Amniotic stem cell (primary cell): ENCODE measurements at regions not wholly inside any gene's neighbourhood (a gene's known extent, or its start where the extent isn't known, plus 50 kb on each side); places are given as distances from the start of the nearest gene placed in this dataset.
"Not testable (repeated sequence)": the region's sequence is repeated elsewhere in the genome, so short reads cannot be mapped to it uniquely, and the experiment has no call there.

Source experiments
- DNase-seq: peaks from one replicate; lab custom pipeline; 2025; lab: John Stamatoyannopoulos, UW

DNA sequence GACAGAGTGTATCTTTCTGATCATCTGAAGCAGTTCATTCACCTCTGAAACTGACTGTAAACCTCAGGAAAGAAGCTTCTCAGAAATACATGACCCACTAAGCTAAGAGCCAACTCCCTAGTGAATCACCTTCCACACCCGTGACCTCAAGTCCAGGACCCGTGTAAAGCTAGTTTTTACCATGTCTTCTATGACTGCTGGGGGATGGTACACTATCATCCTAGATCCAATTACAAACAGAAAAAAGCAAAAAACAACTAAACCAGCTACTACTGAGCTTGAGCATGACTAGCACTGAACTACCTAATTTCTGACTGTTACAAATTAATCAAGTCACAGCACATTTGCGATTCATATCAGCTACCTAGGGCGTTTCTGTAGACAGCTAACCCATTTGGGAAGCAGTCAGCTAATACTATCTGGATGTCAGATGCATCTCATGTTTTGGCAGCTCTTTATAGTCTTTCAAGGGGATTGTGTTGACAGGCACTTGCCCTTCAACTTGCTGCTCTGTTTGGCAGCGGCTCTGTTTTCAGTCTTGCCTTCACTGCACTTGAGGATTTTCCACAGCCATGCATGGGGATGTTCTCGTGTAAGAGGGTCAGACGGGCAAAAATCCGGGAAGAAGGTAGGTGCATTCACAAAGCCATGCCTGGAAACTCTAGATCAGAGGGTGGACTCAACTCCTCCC is 350.3 kb downstream of the ANAPC1 start:
- DNase-seq, result not testable (repeated sequence)

DNA sequence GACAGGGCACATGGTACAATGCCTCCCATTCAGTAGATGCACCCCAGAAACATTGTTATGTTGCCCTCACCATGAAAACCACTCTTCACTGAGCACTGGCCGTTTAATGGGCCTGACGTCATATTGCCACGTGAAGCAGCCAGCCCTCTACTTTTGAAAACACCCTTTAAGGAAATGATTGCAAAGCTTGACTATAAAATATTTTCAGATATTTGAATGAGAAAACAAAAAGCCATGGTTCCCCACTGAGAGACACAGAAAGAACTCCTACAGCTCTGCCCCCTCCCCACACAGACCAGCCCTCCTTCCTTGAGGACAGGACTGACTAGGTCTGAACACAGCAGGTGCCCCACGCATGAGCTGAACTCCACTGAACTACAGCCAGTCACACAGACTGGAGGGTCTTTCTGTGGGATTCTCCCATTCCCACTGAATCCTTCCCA is 349.1 kb downstream of the ANAPC1 start:
- DNase-seq, result no peak

DNA sequence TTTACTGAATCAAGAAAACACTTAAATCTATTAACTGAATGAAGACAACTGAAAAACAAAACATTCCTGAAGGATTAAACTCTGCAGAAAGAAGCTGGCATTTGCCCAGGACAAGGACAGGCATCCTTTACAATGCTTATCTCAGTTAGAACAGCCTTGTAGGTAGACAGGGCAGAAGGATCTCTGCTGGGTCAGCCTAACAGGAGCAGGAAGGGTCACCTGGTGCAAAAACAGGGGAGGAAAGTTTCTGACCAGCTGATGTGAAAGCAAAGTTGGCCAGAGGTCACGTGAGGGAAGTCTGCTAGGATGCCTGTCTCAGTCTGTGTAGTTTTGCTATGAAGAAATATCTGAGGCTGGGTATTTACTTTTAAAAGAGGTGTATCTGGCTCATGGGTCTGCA is 348.6 kb downstream of the ANAPC1 start:
- no peak for DNase-seq

DNA sequence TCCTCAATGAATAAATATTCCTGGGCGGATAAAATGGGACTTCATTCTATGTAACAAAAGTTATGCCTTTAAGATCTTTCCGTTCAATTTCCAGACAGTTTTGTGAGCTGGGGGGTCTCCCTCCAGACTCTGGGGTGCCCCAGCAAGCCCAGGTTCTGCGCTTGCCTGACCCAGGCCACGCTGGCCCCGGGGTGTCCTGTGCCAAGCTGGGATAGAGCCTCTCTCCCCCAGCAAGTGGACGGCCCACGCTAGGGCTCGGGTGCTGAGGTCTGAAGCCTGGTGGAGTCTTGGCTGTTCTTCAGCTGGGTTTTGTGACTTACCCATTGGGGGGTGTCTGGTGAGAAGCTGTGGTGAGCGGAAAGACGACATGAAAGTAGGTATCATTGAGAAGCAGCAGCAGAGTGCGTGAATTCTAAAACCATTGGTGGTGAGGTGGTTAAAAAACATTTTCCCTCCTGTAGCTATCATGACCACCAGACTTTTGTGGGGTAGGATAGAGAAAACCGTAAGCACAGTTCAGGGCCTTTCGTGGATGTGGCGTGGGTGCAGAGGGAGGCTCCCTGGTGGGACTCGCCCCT is 346.8 kb downstream of the ANAPC1 start:
- DNase-seq, result no peak

DNA sequence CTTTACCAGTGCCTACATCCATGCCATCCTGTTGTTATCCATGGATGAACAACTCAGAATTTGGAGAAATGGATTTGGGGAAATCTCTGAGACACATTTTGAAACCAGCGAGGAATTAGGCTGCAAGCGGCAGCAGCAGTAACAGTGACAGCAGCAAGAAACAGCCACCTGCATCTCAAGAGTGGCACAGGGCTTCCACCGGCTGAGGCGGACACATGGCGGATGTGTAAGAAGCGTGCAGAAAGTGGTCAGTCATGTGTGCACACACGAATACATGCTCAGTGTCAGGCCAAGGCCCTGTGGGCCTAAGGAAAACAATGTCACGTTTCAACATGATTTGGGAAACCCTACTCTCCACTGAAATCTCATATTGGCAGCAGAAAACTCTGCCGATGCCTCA is 344.0 kb downstream of the ANAPC1 start:
- DNase-seq, result not testable (repeated sequence)

DNA sequence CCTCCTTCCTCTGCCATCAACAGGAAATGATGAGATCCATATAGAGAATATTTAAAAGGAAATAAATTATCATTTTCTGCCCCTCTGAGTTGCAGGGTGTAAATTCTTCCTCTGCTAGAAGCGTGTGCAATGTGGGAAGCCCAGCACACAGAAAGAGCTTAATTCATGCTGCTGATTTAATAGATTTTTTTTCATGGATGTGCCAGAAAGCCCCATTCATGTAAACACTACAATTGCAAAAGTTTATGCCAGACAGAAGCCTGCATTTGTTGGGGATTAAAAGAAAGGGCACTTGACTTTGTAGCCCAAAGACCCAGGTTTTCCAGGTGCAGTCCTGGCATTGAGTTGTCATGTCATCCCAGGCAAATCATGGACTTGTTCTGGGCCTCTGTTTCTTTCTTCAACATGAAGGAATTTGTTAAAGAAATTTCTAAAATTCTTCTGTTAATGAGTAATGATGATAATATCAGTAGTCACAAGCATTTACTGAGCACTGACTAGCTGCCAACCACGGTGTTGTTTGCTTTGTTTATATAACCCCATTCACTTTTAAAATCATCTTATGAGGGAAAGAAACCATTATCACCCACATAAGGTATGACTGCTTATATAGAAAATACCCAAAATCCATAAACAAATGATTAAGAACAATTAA is 341.7 kb downstream of the ANAPC1 start:
- DNase-seq, result not testable (repeated sequence)

DNA sequence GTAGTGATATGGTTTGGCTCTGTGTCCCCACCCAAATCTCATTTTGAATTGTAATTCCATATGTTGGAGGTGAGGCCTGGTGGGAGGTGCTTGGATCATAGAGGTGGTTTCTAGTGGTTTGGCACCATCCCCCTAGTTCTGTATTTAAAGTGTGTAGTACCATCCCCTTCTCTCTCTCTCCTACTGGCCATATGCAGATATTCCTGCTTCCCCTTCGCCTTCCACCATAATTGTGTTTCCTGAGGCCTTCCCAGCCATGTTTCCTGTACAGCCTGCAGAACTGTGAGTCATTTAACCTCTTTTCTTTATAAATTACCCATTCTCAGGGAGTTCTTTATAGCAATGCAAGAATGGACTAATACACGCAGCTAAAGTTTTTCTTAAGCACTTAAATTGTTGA is 340.0 kb downstream of the ANAPC1 start:
- not testable (repeated sequence) for DNase-seq

DNA sequence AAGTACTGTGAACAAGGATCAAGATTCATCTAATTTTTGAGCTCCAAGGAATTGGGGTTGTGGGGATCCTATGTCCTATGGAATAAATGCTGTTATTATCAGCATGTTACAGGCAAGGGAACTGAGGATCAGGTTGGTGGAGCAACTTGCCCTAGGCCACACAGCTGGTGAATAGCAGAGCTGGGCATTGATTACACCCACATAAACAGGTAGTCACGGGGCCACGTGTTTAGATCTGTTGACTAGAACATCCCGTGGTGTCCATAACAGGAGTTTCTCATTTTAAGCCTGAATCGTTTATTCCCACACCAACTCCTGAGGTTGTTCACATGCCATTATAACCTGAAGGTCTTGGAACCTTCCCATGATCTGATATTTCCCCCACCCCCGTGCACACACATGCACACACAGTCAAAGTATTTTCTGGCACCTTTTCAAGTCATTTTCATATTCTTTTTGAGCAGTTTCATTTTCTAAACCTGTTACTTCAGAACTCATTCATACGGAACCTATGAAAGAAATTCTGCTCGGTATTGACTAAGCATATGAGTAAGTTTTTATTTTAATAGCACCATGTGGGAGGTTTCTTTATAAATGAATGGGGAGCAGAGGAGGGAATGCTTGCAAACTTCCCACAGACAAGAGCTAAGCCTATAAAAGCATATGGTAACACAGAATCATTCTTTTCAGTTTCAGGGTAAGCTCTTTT is 338.1 kb downstream of the ANAPC1 start:
- DNase-seq, result not testable (repeated sequence)

DNA sequence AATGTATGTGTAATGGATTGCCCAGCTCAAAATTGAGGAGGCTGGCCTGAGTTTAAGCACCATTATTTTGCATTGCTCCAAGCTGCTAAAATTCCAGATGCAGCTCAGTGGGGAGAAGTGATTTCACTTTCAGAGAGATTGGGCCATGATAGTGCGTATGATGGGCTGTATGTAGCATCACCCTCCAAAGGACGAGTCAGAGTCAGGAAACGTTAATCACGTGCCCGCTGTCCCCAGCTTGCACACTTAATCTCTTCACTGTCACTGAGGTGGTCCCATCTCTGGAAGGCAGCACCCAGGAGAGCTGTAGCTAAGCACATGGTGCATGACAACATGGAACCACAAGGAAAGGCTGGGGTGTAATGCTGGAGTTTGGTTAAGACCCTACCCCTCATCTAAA is 337.4 kb downstream of the ANAPC1 start:
- DNase-seq, result not testable (repeated sequence)

DNA sequence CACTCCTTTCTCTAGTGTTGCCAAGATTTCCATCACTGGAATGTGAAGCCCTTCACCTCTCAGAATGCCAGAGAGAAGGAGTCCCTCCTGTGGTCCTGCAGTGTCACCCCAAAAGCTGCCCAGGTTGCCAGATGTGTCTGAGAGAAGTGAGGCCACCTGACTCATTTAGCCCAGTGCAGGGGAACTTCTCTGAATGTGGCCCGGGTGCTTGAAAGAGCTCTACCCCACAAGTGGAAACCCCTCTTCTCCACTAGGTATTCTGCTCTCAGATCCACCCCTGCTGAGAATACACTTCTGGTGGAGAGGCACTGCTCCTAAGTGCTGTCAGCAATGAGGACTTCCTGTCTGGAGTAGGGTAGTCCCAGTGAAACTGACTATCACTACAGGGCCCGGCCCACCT is 334.8 kb downstream of the ANAPC1 start:
- DNase-seq, result not testable (repeated sequence)

DNA sequence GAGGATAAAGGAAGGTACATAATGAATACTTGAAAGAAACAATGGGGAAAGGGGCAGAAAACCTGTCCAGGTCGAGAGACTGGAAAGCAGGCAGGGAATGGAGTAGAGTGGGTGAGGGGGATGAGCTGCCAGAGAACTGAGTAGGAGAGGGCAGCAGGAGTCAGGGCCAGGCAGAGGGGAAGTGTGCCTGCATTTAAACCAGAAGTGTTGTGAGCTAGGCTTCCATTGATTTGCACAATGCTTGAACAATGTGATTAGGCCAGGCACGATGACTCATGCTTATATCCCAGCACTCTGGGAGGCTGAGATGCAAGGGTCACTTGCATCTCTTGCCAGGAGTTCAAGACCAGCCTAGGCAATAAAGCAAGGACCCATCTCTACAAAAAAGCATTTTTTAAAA is 332.6 kb downstream of the ANAPC1 start:
- not testable (repeated sequence) for DNase-seq

DNA sequence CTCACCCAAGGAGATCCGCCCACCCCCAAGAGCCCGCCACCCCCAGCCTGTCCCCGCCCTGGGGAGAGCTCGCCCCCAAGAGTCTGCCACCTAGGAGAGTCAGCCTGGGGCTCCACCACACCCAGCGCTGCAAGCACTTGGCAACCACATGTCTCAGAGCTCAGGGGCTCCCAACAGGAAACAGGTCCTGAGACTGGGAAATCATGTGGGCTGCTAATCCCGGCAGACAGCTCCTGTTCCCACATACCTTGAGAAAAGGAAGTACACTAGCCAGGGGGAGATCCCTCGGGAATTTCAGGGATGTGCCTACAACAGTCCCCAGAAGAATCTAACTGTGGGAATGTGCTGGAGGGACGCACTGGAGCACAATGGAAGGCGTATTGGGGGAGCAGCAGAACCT is 331.4 kb downstream of the ANAPC1 start:
- DNase-seq, result not testable (repeated sequence)

DNA sequence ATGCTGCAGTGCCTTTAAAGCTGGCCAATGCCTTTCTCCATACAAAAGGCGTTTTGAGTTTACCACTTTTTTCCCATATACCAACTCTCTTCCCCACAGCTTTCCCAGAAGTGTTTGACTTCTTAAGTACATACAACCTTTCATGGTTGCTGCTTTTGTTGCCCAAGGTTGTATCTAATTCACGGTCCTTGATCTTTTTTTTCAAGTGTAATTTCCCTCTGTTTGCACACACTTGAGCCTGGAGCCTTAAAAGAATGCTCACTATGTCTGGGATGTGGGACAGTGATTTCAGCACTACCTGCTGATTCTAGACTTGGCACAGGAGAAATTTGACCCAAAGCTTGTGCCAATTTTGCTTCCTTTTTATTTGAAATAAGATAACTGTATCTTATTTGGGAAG is 324.7 kb downstream of the ANAPC1 start:
- not testable (repeated sequence) for DNase-seq

DNA sequence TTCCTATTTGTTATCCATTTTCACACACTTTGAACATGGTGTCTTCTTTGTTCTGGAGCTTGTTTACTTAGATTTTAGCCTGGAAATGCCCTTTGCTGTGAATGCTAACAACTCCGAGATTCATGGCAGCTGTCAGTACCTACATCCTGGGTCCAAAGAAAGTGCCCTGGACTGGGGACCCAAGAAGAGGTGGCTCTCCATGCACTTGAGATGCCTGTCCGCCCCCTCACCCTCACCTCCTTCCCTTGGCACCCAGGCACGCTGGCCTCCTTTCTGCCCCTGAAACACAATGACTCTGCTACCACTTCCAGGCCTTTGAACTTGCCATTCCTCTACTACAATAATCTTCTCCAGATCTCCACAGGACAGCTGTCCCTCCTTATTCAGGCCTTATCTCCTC is 324.2 kb downstream of the ANAPC1 start:
- not testable (repeated sequence) for DNase-seq

DNA sequence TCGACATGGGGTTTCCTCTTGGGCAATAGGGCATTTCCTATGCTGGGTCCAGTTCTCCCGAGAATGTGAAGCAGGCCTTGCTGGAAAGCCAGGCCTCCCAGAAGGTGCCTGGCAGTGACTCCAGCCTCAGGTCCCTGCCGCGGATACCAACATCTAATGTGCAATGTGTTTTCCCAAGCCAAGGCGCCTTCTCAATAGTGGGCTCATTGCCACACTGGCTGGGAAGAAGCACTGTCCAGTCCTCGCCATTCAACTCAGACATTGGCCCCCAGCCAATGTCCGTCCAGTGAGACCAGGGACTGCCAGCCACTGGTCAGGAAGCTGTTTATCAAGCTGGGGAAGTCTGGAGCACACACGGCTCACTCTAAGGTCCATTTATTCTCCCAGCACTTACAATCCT is 317.9 kb downstream of the ANAPC1 start:
- DNase-seq, result not testable (repeated sequence)

DNA sequence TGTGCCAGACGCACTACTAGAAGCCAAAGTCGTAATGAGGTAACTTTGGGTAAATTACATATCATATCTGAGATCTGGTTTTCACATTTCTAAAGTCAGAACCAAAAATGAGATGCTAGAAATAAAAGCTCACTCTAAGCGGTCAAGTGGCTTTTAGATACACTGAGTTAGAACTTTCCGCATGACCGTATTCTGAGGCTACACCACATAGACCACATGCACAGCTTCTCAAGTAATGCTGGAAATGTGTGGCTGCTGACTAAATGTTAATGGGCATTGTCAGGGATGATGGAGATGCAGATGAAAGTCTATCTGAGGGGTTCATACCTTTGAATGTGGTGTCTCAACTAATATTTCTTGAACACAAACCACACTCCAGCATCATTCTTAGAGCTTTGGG is 316.8 kb downstream of the ANAPC1 start:
- not testable (repeated sequence) for DNase-seq

DNA sequence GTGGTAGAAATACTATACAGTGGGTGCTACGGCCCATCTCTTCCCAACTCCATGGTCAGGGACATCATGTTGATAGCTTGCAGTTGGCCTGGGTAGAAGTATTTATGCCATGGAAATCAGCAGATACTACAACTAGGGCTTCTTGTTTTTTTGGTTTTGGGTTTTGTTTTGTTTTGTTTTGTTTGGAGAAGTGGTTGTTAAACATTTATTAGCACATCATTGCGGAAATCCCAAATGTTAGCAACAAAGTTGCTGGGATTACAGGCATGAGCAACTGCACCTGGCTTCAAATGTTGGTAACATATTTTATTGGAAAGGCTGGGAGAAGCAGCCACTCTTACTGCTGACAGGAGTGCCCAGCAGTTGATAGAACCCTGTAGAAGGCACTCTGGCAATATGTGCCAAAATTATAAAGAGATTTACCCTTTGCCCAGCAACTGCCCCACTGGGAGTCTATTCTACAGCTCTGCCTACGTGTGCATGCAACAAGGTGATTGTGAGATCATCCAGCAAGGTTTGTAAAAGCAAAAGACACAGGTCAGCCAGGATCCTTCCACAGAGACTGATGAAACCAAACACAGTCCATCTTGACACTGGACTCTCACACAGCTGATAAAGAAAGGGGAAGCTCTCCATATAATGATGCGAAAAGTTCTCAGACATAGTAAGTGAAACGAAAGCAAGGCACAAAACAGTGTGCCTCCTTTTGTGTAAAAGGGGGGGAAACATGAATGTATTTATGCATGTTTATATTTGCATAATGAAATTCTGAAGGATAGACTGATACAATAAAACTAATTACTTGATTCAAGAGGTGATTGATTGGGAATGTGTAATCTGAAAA is 314.4 kb downstream of the ANAPC1 start:
- DNase-seq, result not testable (repeated sequence)

DNA sequence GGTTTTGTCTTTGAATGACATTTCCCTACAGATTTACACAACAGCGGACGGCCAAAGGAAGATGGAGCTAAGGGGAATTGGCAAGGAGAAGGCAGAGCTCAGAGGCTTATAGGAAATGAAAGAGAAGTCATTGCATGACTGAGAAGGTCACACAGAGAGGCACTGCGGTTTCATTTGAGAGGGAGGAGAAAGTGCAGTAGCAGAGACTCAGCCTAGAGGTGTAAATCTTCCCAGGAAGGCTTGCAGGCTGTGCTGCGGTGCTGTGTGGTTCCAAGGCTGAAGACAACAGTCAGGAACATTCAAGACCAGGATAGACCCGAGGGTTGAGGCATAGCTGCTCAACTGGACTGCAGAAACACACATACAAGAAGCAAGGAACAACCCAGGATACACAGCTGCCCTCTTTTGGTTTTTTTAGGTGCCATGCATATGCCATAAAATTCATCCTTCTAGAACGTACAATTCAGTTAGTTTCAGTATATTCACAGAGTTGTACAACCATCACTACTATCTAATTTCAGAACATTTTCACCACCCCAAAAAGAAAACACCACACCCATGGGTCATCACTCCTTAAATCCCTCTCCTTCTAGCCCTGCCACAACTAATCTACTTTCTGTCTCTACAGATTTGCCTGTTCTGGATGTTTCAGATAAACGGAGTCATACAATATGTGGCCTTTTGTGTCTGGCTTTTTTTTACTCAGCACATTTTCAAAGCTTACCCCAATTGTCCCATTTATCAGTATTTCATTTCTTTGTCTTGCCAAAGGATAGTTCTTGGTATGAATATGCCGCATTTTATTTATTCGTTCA is 313.5 kb downstream of the ANAPC1 start:
- DNase-seq, result not testable (repeated sequence)

DNA sequence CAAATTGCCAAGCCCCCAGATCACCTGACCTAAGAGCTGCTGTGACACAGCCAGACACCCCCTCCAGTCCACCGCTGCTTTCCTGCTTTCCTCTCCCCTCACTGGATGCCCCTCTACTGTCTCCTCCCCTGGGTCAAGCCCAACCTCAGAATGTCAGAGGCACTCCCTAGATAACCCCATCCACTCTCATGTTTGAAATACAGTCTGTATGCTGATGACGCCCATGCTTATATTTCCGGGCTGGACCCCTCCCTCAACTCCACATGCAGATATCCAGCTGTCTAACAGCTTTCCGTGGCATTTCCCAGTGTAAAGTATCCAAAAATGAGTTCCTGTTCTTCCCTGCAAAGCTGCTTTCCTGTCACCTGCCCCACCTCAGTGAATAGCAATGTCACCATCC is 309.2 kb downstream of the ANAPC1 start:
- not testable (repeated sequence) for DNase-seq

DNA sequence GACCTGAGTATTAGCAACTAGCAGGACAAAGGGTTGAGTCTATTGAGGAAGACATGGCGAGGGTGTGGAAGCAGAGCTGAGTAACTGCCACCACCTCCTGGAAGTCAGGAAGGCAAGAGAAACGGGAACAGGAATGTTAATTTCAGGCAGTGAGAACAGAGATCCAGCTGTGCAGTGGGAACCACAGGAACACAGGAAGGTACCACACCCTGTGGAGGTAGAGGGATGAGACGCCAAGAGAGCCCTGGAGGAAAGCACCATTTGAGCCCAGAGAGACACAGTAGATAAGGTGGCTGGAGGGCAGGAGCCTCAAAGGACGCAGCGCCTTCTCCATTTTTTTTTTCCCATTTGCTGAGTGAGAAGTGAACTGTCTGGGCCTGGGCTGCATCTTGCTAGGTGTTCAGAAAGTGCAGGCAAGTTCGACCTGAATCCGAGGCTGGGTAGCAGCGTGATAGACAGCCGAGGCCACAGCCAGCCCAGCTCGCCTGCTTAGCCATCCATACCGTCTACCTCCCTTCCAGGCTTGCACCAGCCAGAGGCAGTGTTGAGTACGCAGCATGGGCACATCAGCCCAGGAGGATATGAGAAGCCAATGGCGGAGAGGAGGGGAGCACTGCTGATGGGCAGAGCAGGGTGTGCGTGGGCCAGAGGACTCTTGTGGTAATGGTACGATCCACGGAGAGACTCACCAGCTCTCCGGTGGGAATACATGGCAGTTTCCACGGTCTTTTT is 306.7 kb downstream of the ANAPC1 start:
- DNase-seq, result not testable (repeated sequence)
